Left lung (tissue), 4 donors: ENCODE measurements at regions not wholly inside any gene's neighbourhood (a gene's known extent, or its start where the extent isn't known, plus 50 kb on each side); places are given as distances from the start of the nearest gene placed in this dataset.

Experiments used
- ATAC-seq: fragments of 200-7000 bp; cut with Tn5 transposase; one replicate; pipeline ENCODE4 v1.9.1; 2020; ENCODE audit warnings: moderate library complexity
- DNase-seq, 4 donors: peaks; one replicate each; pipeline ENCODE4 v3.0.0-alpha.2; 2013 to 2020
- H3K27ac ChIP-seq, 2 donors: fragments of 200-600 bp; sonication (generic) in 1 of 2; one replicate each; pipeline versions ENCODE4 v1.5.0 to v1.8.0; 2020 to 2021
- H3K27me3 ChIP-seq, 2 donors: fragments of 200-600 bp; sonication (generic) in 1 of 2; one replicate each; pipeline versions ENCODE4 v1.5.0 to v1.8.0; 2020 to 2021
- H3K36me3 ChIP-seq, 2 donors: fragments of 200-600 bp; sonication (generic) in 1 of 2; one replicate each; pipeline versions ENCODE4 v1.5.0 to v1.8.0; 2020 to 2021
- H3K4me1 ChIP-seq, 2 donors: fragments of 200-600 bp; one replicate each; pipeline ENCODE4 v1.8.0; 2021
- H3K4me3 ChIP-seq, 2 donors: fragments of 200-600 bp; sonication (generic) in 1 of 2; one replicate each; pipeline versions ENCODE4 v1.5.0 to v1.8.0; 2020 to 2021; ENCODE audit warnings: mild to moderate bottlenecking in 1 of 2
- H3K9me3 ChIP-seq, 2 donors: fragments of 200-600 bp; sonication (generic) in 1 of 2; one replicate each; pipeline versions ENCODE4 v1.5.0 to v1.8.0; 2020 to 2021
- CTCF ChIP-seq, 2 donors: fragments of 200-600 bp; sonication (generic) in 1 of 2; IDR thresholded peaks; one replicate each; pipeline versions ENCODE4 v1.5.0 to v1.8.0; 2021; ENCODE audit warnings: antibody characterized with exemption in 2 of 2
- intact Hi-C, 2 donors: fragments of 100-400 bp; cut with DNase I; formaldehyde crosslinking; loops; one replicate each; pipeline versions ENCODE4 v1.11.2 to v1.14.2; 2022
- donor health status: DM: no; HTN: yes; CAD: no.
- donor health status: DM: no; HTN: no; CAD: no.

- no peak for DNase-seq
- Histone ChIP-seq H3K4me1 (no peaks in the 10 kb centered on the region), H3K4me3 (no peak overlapping the region), H3K9me3 (no peaks in the 10 kb centered on the region), H3K27ac (no peak overlapping the region), H3K27me3 (no peaks in the 10 kb centered on the region), H3K36me3 (no peaks in the 10 kb centered on the region)
- intact Hi-C loops, result no loop called here
- no peak for TF ChIP-seq CTCF (IDR thresholded peaks at IDR 0.05)
- ATAC-seq, result no peak
These were observed 280.0 kb downstream of the C12orf75 start for GRCh38 chr12:105610459-105610858.

- Histone ChIP-seq H3K27me3 (no peaks in the 10 kb centered on the region), H3K27ac (no peak overlapping the region), H3K9me3 (no peaks in the 10 kb centered on the region), H3K4me3 (no peak overlapping the region), H3K4me1 (no peaks in the 10 kb centered on the region), H3K36me3 (no peaks in the 10 kb centered on the region)
- DNase-seq, result no peak
- no peak for TF ChIP-seq CTCF (IDR thresholded peaks at IDR 0.05)
- no peak for ATAC-seq
- intact Hi-C loops, result no loop called here
These were observed 280.8 kb downstream of the C12orf75 start for GRCh38 chr12:105611340-105611739.

- H3K4me1 ChIP-seq, result no peaks in the 10 kb centered on the region
- H3K9me3 ChIP-seq, result no peaks in the 10 kb centered on the region
- H3K27me3 ChIP-seq, result no peaks in the 10 kb centered on the region
- no peaks in the 10 kb centered on the region for H3K36me3 ChIP-seq
- no peak for DNase-seq
- no peak for ATAC-seq
- H3K27ac ChIP-seq, result no peak overlapping the region
- no peak for TF ChIP-seq CTCF (IDR thresholded peaks at IDR 0.05)
- intact Hi-C loops, result no loop called here
- no peak overlapping the region for H3K4me3 ChIP-seq
These were observed 282.8 kb downstream of the C12orf75 start for GRCh38 chr12:105613269-105613668.

GRCh38 chr12:105613887-105614286 is 283.4 kb downstream of the C12orf75 start:
- no peak for ATAC-seq
- Histone ChIP-seq H3K9me3 (no peaks in the 10 kb centered on the region), H3K27ac (no peak overlapping the region), H3K36me3 (no peaks in the 10 kb centered on the region), H3K4me1 (no peaks in the 10 kb centered on the region), H3K4me3 (no peak overlapping the region), H3K27me3 (no peaks in the 10 kb centered on the region)
- TF ChIP-seq CTCF (IDR thresholded peaks at IDR 0.05), result no peak
- DNase-seq, result peak in 1 of 4 donors; percentile 19
- intact Hi-C loops, result no loop called here

- H3K9me3 ChIP-seq, result no peaks in the 10 kb centered on the region
- H3K27me3 ChIP-seq, result no peaks in the 10 kb centered on the region
- H3K36me3 ChIP-seq, result no peaks in the 10 kb centered on the region
- intact Hi-C loops, result no loop called here
- no peak overlapping the region for H3K4me3 ChIP-seq
- DNase-seq, result no peak
- TF ChIP-seq CTCF (IDR thresholded peaks at IDR 0.05), result no peak
- ATAC-seq, result no peak
- H3K27ac ChIP-seq, result no peak overlapping the region
- H3K4me1 ChIP-seq, result no peaks in the 10 kb centered on the region
These were observed 286.6 kb downstream of the C12orf75 start for GRCh38 chr12:105616971-105617540.
